HepG2 (cell line): ENCODE measurements at regions not wholly inside any gene's neighbourhood (a gene's known extent, or its start where the extent isn't known, plus 50 kb on each side); places are given as distances from the start of the nearest gene placed in this dataset.

Experiments used
- ARNTL ChIP-seq: sonication (generic); formaldehyde crosslinking; IDR thresholded peaks from 2 replicates; pipeline ENCODE4 v1.4.0; 2020; ENCODE audit warnings: mild to moderate bottlenecking, missing genetic modification reagents
- BHLHE40 ChIP-seq: IDR thresholded peaks from 2 replicates; pipeline ENCODE4 v1.6.1; 2011; ENCODE audit warnings: low read length, improper control_type of control experiment
- SRSF9 ChIP-seq: fragments of 200-400 bp; formaldehyde crosslinking; IDR thresholded peaks from 2 replicates; pipeline ENCODE4 v1.6.1; 2018; ENCODE audit warnings: borderline replicate concordance, mild to moderate bottlenecking, low read depth, low read length; ENCODE audit not compliant: insufficient read depth, poor library complexity, severe bottlenecking
- ZFP62 ChIP-seq: sonication (generic); formaldehyde crosslinking; IDR thresholded peaks from 2 replicates; pipeline ENCODE4 v1.4.0; 2020; ENCODE audit warnings: missing genetic modification reagents
- ZNF235 ChIP-seq: sonication (generic); formaldehyde crosslinking; IDR thresholded peaks from 2 replicates; pipeline ENCODE4 v1.8.1; 2023; ENCODE audit warnings: mild to moderate bottlenecking, missing genetic modification reagents, borderline replicate concordance
- ZNF441 ChIP-seq: sonication (generic); formaldehyde crosslinking; IDR thresholded peaks from 2 replicates; pipeline ENCODE4 v1.7.0; 2021; ENCODE audit warnings: missing genetic modification reagents, borderline replicate concordance
- ZNF556 ChIP-seq: sonication (generic); formaldehyde crosslinking; IDR thresholded peaks from 2 replicates; pipeline ENCODE4 v1.4.0; 2020; ENCODE audit warnings: mild to moderate bottlenecking, missing genetic modification reagents, borderline replicate concordance
- ZNF644 ChIP-seq: IDR thresholded peaks from 2 replicates; pipeline ENCODE4 v1.6.1; 2016; ENCODE audit warnings: low read depth
- TF ChIP-seq, protein P1 (sequence below), 2 experiments: sonication (generic) in 1 of 2; formaldehyde crosslinking in 1 of 2; IDR thresholded peaks; 2 replicates each; pipeline versions ENCODE4 v1.5.1 to v1.6.1; 2011 to 2020; ENCODE audit warnings: borderline replicate concordance in 1 of 2, low read depth in 1 of 2, low read length in 1 of 2, mild to moderate bottlenecking in 1 of 2, missing genetic modification reagents in 1 of 2, moderate library complexity in 1 of 2
- TF ChIP-seq, protein P2 (sequence below): IDR thresholded peaks from 2 replicates; pipeline ENCODE4 v1.6.1; 2018; ENCODE audit warnings: missing genetic modification reagents

GRCh38 chr2:18430996-18431748 is 129.3 kb downstream of the RDH14 start (continued):
- TF ChIP-seq, protein P1, sequence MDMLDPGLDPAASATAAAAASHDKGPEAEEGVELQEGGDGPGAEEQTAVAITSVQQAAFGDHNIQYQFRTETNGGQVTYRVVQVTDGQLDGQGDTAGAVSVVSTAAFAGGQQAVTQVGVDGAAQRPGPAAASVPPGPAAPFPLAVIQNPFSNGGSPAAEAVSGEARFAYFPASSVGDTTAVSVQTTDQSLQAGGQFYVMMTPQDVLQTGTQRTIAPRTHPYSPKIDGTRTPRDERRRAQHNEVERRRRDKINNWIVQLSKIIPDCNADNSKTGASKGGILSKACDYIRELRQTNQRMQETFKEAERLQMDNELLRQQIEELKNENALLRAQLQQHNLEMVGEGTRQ (IDR thresholded peaks at IDR 0.05; ENCODE audit: low read depth, low read length), result no peak
- TF ChIP-seq, protein P1 (CRISPR knock-in tag; IDR thresholded peaks at IDR 0.05; ENCODE audit: borderline replicate concordance), result no peak
- TF ChIP-seq SRSF9 (no peak), ZFP62 (CRISPR knock-in tag) (no peak), ZNF556 (CRISPR knock-in tag) (no peak), ARNTL (CRISPR knock-in tag) (no peak), ZNF235 (CRISPR knock-in tag) (no peak), ZNF441 (CRISPR knock-in tag) (no peak), ZNF644 (no peak), BHLHE40 (no peak)
- TF ChIP-seq, protein P2, sequence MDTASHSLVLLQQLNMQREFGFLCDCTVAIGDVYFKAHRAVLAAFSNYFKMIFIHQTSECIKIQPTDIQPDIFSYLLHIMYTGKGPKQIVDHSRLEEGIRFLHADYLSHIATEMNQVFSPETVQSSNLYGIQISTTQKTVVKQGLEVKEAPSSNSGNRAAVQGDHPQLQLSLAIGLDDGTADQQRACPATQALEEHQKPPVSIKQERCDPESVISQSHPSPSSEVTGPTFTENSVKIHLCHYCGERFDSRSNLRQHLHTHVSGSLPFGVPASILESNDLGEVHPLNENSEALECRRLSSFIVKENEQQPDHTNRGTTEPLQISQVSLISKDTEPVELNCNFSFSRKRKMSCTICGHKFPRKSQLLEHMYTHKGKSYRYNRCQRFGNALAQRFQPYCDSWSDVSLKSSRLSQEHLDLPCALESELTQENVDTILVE (CRISPR knock-in tag), result no peak
